RWPE2 (cell line): ENCODE measurements at regions not wholly inside any gene's neighbourhood (a gene's known extent, or its start where the extent isn't known, plus 50 kb on each side); places are given as distances from the start of the nearest gene placed in this dataset.

Experiments
- ATAC-seq: fragments of 200-7000 bp; cut with Tn5 transposase; 3 replicates; pipeline ENCODE4 v1.9.1; 2021; ENCODE audit warnings: low read depth
- DNase-seq: peaks from one replicate; pipeline ENCODE4 v3.0.0-alpha.2; 2020; ENCODE audit warnings: low spot score
- H3K27ac ChIP-seq: fragments of 450-650 bp; 2 replicates; pipeline ENCODE4 v1.5.1; 2017; ENCODE audit warnings: mild to moderate bottlenecking; ENCODE audit not compliant: poor library complexity, severe bottlenecking
- H3K27me3 ChIP-seq: fragments of 250-450 bp; sonication (Bioruptor Pico); 2 replicates; pipeline ENCODE4 v1.5.1; 2021; ENCODE audit warnings: mild to moderate bottlenecking, moderate library complexity; ENCODE audit not compliant: insufficient read depth, poor library complexity, severe bottlenecking
- H3K36me3 ChIP-seq: fragments of 250-450 bp; sonication (Bioruptor Pico); 2 replicates; pipeline ENCODE4 v1.5.1; 2020; ENCODE audit warnings: low read depth, mild to moderate bottlenecking, moderate library complexity
- H3K4me1 ChIP-seq: fragments of 250-450 bp; sonication (Bioruptor Pico); 2 replicates; pipeline ENCODE4 v1.5.1; 2021; ENCODE audit warnings: mild to moderate bottlenecking, moderate library complexity; ENCODE audit not compliant: insufficient read depth, poor library complexity, severe bottlenecking
- H3K4me3 ChIP-seq: fragments of 250-450 bp; sonication (Bioruptor Pico); 2 replicates; pipeline ENCODE4 v1.5.1; 2021; ENCODE audit warnings: mild to moderate bottlenecking, moderate library complexity; ENCODE audit not compliant: severe bottlenecking
- H3K9me3 ChIP-seq: fragments of 250-450 bp; sonication (Bioruptor Pico); 2 replicates; pipeline ENCODE4 v1.5.1; 2021; ENCODE audit warnings: mild to moderate bottlenecking, moderate library complexity; ENCODE audit not compliant: severe bottlenecking
- TF ChIP-seq, protein P1 (sequence below): fragments of 450-650 bp; IDR thresholded peaks from one replicate; pipeline ENCODE4 v1.5.1; 2017; ENCODE audit warnings: mild to moderate bottlenecking, moderate library complexity; ENCODE audit not compliant: poor library complexity, severe bottlenecking

DNA sequence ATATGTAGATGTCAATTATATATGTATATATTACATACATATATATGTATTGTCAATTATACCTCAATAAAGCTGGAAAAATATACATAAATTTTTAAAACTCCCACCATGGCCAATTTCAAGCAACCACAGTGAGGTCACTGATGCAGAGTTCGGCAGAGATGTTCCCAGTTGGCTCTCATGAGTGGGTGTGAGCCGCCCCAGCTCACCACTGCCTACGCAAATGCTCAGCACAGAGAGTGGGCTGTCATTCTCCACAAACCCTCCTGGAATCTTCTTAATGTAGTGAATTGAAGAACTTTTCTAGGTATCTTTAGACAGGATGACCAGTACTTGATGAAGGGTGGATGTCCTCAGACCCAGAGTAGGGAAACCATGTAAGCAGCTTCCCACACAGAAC lies 96.6 kb upstream of the TMEM45B start:
- no peak overlapping the region for H3K27ac ChIP-seq
- TF ChIP-seq, protein P1, sequence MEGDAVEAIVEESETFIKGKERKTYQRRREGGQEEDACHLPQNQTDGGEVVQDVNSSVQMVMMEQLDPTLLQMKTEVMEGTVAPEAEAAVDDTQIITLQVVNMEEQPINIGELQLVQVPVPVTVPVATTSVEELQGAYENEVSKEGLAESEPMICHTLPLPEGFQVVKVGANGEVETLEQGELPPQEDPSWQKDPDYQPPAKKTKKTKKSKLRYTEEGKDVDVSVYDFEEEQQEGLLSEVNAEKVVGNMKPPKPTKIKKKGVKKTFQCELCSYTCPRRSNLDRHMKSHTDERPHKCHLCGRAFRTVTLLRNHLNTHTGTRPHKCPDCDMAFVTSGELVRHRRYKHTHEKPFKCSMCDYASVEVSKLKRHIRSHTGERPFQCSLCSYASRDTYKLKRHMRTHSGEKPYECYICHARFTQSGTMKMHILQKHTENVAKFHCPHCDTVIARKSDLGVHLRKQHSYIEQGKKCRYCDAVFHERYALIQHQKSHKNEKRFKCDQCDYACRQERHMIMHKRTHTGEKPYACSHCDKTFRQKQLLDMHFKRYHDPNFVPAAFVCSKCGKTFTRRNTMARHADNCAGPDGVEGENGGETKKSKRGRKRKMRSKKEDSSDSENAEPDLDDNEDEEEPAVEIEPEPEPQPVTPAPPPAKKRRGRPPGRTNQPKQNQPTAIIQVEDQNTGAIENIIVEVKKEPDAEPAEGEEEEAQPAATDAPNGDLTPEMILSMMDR: no peak
- no peak for ATAC-seq
- H3K27me3 ChIP-seq: no peaks in the 10 kb centered on the region
- H3K9me3 ChIP-seq: no peaks in the 10 kb centered on the region
- H3K4me1 ChIP-seq: no peaks in the 10 kb centered on the region
- no peak overlapping the region for H3K4me3 ChIP-seq
- H3K36me3 ChIP-seq: no peaks in the 10 kb centered on the region
- no peak for DNase-seq

DNA sequence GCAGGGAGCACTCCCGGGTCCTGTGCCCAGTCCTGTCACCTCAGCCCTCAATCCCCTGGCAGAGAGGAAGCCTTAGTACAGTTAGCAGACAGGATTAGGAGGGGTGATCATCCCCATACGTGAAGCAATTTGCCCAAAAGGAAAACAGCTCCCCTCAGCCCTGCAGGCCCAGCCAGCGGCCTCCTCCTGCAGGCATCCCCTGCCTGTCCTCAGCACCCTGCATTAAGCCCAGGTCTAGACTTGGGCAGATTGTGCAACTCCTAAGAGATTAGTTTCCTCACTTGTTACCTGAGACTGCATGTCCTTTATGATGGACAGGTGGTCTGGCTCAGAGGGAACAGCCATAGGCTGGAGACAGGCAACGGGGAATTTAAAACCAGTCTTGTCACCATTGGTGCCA lies 95.5 kb upstream of the TMEM45B start:
- H3K9me3 ChIP-seq: no peaks in the 10 kb centered on the region
- H3K36me3 ChIP-seq: no peaks in the 10 kb centered on the region
- H3K4me1 ChIP-seq: peaks cover 11% of the 10 kb centered on the region
- H3K4me3 ChIP-seq: no peak overlapping the region
- DNase-seq: peak; percentile 9
- H3K27ac ChIP-seq: no peak overlapping the region
- TF ChIP-seq, protein P1: no peak
- ATAC-seq: no peak
- H3K27me3 ChIP-seq: no peaks in the 10 kb centered on the region

DNA sequence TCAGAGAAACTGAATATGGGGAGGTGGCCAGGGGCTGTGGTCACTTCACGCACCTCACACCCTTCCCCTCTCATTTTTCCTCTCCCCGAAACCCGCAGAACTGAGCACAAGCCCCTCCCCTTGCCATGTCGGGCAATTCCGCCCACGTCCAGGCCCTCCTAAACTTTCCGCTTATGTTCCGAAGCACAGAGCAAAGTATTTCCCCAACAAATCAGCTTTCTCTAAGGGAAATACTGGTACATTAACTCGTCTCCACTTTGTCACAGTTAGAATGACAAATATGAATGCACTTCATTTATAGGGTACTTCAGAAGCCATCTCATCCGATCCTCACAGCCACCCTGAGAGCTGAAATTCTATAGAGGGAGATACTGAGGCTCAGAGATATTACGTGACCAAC lies 94.7 kb upstream of the TMEM45B start:
- Histone ChIP-seq H3K9me3 (no peaks in the 10 kb centered on the region), H3K27me3 (no peaks in the 10 kb centered on the region), H3K27ac (no peak overlapping the region), H3K36me3 (no peaks in the 10 kb centered on the region), H3K4me3 (no peak overlapping the region), H3K4me1 (peaks cover 16% of the 10 kb centered on the region)
- ATAC-seq (no peak), DNase-seq (no peak)
- TF ChIP-seq, protein P1: no peak

- ATAC-seq: no peak
- no peaks in the 10 kb centered on the region for H3K27me3 ChIP-seq
- peaks cover 16% of the 10 kb centered on the region for H3K4me1 ChIP-seq
- H3K27ac ChIP-seq: no peak overlapping the region
- H3K36me3 ChIP-seq: no peaks in the 10 kb centered on the region
- H3K4me3 ChIP-seq: no peak overlapping the region
- H3K9me3 ChIP-seq: no peaks in the 10 kb centered on the region
- DNase-seq: peak; percentile 18
- TF ChIP-seq, protein P1: no peak
Observed at GRCh38 chr11:129721685-129722084, 94.0 kb upstream of the TMEM45B start.

GRCh38 chr11:129722529-129722928 lies 93.1 kb upstream of the TMEM45B start:
- no peaks in the 10 kb centered on the region for H3K27me3 ChIP-seq
- no peaks in the 10 kb centered on the region for H3K36me3 ChIP-seq
- ATAC-seq: no peak
- no peak overlapping the region for H3K27ac ChIP-seq
- H3K4me3 ChIP-seq: no peak overlapping the region
- TF ChIP-seq, protein P1: no peak
- DNase-seq: no peak
- H3K4me1 ChIP-seq: peaks cover 16% of the 10 kb centered on the region
- H3K9me3 ChIP-seq: no peaks in the 10 kb centered on the region
